HEK293T (cell line): ENCODE measurements at regions not wholly inside any gene's neighbourhood (a gene's known extent, or its start where the extent isn't known, plus 50 kb on each side); places are given as distances from the start of the nearest gene placed in this dataset.

Experiments used
- ARNT ChIP-seq: fragments of 450-650 bp; IDR thresholded peaks from 2 replicates; pipeline ENCODE4 v1.6.1; 2017; ENCODE audit warnings: mild to moderate bottlenecking
- BHLHE40 ChIP-seq: fragments of 450-650 bp; IDR thresholded peaks from 2 replicates; pipeline ENCODE4 v1.6.1; 2016; ENCODE audit warnings: mild to moderate bottlenecking, moderate library complexity, borderline replicate concordance
- L3MBTL2 ChIP-seq: fragments of 450-650 bp; conservative IDR thresholded peaks from 2 replicates; pipeline ENCODE4 v1.6.1; 2016; ENCODE audit warnings: mild to moderate bottlenecking
- SUZ12 ChIP-seq: fragments of 450-650 bp; IDR thresholded peaks from 2 replicates; pipeline ENCODE4 v1.6.1; 2016; ENCODE audit warnings: mild to moderate bottlenecking
- TARDBP ChIP-seq: fragments of 450-650 bp; IDR thresholded peaks from 2 replicates; pipeline ENCODE4 v1.6.1; 2016
- ZNF384 ChIP-seq: fragments of 450-650 bp; IDR thresholded peaks from 2 replicates; pipeline ENCODE4 v1.6.1; 2016

DNA sequence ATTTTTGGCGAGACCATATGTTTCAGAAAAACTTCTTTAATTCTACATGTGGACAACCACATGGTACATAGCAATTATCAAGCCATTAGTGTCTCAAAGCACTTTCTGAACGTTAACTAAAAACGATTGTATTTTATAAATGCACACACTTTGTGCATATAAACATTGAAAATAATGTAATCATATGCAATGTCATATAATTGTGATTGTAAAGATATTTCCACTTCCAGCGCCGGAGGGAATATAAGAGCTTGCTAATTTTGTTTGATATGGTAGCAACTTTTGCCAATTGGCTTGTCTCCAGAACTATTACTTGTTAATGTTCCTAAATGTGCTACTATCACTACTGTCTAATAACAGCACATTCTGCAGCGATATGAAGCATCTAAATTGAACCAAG lies 162.3 kb upstream of the SMIM31 start:
- TF ChIP-seq SUZ12 (no peak), TARDBP (no peak), ZNF384 (no peak), ARNT (no peak), L3MBTL2 (no peak), BHLHE40 (no peak)
